SK-N-MC (cell line): ENCODE measurements at regions not wholly inside any gene's neighbourhood (a gene's known extent, or its start where the extent isn't known, plus 50 kb on each side); places are given as distances from the start of the nearest gene placed in this dataset.

ENCODE experiments used
- EZH2 ChIP-seq: fragments of 200-600 bp; sonication (generic); IDR thresholded peaks from one replicate; pipeline ENCODE4 v1.6.1; 2017; ENCODE audit warnings: antibody characterized with exemption
- FOXP2 ChIP-seq: optimal IDR thresholded peaks from 2 replicates; pipeline ENCODE3; 2011; ENCODE audit warnings: mild to moderate bottlenecking, moderate library complexity; ENCODE audit not compliant: insufficient read depth; ENCODE audit errors: extremely low read length, control extremely low read depth
- POLR2AphosphoS5 ChIP-seq: IDR thresholded peaks from 2 replicates; pipeline ENCODE4 v1.6.1; 2012; ENCODE audit warnings: mild to moderate bottlenecking, low read depth, low read length, borderline replicate concordance

- TF ChIP-seq EZH2: no peak
- no peak for TF ChIP-seq POLR2AphosphoS5
- TF ChIP-seq FOXP2: no peak
These were observed 485.8 kb upstream of the MGMT start for GRCh38 chr10:128981251-128981650.
